Thyroid gland (tissue), 4 donors: ENCODE measurements at regions not wholly inside any gene's neighbourhood (a gene's known extent, or its start where the extent isn't known, plus 50 kb on each side); places are given as distances from the start of the nearest gene placed in this dataset.

Source experiments
- CTCF ChIP-seq, 6 experiments: fragments of 200-600 bp in 3 of 6; fragments of 450-650 bp in 3 of 6; sonication (generic) in 3 of 6; IDR thresholded peaks; one replicate each; pipeline ENCODE4 v1.5.1; 2016 to 2019; ENCODE audit warnings: antibody characterized with exemption in 6 of 6, mild to moderate bottlenecking in 2 of 6, inconsistent platforms in 1 of 6, moderate library complexity in 1 of 6
- POLR2A ChIP-seq, 2 donors: fragments of 450-650 bp; IDR thresholded peaks; one replicate each; pipeline ENCODE4 v1.6.1; 2017; ENCODE audit warnings: antibody characterized with exemption in 2 of 2, mild to moderate bottlenecking in 2 of 2, moderate library complexity in 1 of 2

DNA sequence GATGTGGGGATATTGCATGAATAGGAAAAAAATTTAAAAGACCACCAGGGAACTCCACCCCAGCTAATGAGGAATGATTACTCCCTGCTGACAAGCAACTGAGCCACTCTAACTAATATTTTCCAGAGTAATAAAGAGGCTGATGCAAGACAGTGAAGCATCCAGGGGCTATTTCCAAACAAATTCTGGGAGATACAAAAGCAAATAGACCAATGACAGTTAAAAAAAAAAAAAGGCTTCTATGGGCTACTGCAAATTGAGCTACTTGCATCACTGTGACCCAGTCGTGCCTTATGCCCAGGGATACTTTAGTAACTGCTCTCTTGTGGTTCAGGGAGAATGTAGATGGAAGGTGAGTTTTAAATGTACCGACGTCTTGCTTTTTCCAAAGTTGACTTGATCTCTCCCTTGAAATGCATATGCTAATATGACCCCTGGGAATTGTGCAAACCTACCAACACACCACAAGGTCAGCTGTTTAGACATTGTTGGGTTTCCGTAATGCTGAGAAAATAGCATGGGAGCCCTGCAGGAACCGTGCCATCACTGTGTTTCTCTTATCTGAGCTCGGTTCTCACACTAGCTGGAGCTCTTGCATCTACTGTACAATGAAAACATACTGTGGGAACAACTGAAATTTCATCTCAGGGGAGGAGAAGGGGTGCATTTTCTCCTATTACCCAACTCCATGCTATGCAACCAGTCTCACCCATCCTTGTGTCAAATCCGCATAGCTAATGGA, 250.6 kb upstream of the MAP3K1 start:
- no peak for TF ChIP-seq CTCF (IDR thresholded peaks at IDR 0.05)
- no peak for TF ChIP-seq POLR2A (IDR thresholded peaks at IDR 0.05)
